ENCODE measurements at regions not wholly inside any gene's neighbourhood (a gene's known extent, or its start where the extent isn't known, plus 50 kb on each side); places are given as distances from the start of the nearest gene placed in this dataset.

GRCh38 chr2:136214307-136215200 lies 96.6 kb upstream of the CXCR4 start:
- DNase-seq (ENCODE audit: low read depth) = no peak

- no peak for DNase-seq (ENCODE audit: low read depth)
These were observed 95.9 kb upstream of the CXCR4 start for GRCh38 chr2:136213836-136214235.

DNA sequence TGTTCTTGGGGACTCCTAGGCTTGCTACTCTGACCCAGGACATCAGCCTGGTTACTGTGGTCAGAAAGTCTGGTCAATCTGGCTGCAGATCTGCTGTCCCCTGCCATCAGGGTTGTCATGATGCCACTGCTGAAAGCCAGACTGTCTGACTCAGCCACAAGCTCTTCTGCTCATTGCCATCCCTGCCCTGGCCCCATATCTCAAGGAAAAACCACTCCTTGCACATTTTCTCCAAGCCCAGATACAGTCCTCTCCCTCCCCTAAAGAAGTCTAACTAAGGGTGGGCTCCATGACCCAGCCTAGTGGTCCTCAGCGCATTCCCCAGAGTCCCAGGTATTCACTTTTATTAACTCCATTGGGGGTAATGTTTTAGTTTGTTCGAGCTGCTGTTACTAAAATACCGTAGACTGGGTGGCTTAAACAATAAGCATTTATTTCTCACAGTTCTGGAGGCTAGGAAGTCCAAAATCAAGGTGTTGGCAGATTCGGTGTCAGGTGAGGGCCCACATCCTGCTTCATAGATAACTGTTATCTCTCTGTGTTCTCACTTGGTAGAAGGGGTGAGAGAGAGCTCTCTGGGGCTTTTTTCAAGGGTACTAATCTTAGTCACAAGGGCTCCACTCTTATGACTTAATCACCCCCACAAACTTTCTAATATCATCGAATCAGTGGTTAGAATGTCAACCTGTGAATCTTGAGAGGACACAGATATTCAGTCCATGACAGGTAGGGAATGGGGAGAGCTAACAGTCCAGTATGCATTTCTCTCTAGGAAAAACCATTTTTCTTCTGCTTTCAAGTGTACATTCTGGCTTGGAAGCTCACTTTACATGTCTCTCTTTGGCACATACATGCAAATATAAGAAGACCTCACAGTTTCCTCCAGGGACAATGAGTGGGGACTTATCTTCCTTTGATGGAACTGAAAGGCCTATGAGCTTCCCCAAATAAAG lies 94.8 kb upstream of the CXCR4 start:
- DNase-seq (ENCODE audit: low read depth) = no peak

- no peak for DNase-seq (ENCODE audit: low read depth)
These were observed 93.8 kb upstream of the CXCR4 start for GRCh38 chr2:136211701-136212100.

GRCh38 chr2:136210822-136211221 lies 92.9 kb upstream of the CXCR4 start:
- no peak for DNase-seq (ENCODE audit: low read depth)

GRCh38 chr2:136210455-136210805 lies 92.5 kb upstream of the CXCR4 start:
- no peak for DNase-seq (ENCODE audit: low read depth)

DNA sequence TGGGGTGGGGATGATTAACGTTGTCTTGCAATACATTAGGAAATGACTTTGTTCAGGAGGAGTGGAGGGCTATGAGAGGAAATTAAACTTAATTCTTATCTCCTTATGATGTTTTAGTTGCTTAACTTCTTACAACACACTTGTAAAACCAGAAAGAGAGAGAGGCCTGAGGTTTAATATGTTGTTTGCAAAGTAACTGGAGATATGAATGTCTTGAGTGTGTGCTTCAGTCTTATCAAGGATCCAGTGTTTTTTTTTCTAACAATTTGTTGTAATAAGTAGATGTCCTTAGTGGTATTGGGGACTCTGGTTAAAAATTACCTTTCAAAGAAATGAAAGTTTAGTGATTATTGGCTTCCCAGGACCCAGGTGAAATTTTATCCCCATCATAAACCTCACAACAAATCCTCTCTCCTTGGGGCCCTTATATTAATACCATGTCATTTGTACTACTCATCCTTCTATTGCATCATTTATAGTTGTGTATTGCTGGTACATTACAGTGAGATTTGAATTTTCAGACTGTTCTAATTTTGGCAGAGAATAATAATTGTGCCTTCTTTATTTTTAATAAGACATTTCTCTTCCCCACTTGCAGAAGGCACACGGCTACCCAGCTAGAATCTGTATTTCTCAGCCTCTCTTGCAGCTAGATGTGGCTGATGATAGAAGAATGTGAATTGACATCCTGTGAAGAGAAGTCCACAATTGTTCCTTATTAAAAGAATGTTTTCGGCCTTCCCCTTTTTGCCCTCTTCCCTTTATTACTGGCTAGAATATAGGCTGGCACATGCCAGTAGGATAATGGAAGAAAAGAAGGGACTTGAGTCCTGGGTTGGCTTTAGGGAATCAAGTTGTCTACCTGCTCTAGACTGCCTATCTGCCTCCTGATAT lies 91.9 kb upstream of the CXCR4 start:
- no peak for DNase-seq (ENCODE audit: low read depth)

- no peak for DNase-seq (ENCODE audit: low read depth)
These were observed 90.9 kb upstream of the CXCR4 start for GRCh38 chr2:136208682-136209420.

GRCh38 chr2:136207665-136208064 lies 89.7 kb upstream of the CXCR4 start:
- DNase-seq (ENCODE audit: low read depth) = no peak

- DNase-seq (ENCODE audit: low read depth) = no peak
These were observed 89.2 kb upstream of the CXCR4 start for GRCh38 chr2:136207030-136207623.

GRCh38 chr2:136206613-136207012 lies 88.7 kb upstream of the CXCR4 start:
- DNase-seq (ENCODE audit: low read depth) = no peak

DNA sequence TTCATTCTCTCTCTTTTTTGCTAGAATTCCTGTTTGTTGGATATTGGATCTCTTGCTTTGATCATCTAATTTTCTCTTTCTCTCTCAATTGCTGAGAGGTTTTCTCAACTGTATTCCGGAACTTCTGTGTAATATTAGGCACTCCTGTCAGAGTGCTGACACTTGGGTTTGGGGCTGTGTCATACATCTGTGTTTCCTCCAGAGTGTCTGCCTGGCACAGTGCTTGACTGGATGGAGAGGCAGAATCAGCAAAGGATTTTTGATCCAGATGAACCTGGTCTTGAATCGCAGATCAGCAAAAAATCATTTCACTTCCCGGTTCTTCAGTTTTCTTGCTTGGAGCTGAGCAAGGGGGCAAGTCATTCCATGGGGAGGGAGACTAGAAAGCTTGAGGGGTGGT lies 87.7 kb upstream of the CXCR4 start:
- DNase-seq (ENCODE audit: low read depth) = no peak

- DNase-seq (ENCODE audit: low read depth) = no peak
These were observed 87.0 kb upstream of the CXCR4 start for GRCh38 chr2:136204971-136205370.

- no peak for DNase-seq (ENCODE audit: low read depth)
These were observed 77.3 kb upstream of the CXCR4 start for GRCh38 chr2:136195226-136195625.

DNA sequence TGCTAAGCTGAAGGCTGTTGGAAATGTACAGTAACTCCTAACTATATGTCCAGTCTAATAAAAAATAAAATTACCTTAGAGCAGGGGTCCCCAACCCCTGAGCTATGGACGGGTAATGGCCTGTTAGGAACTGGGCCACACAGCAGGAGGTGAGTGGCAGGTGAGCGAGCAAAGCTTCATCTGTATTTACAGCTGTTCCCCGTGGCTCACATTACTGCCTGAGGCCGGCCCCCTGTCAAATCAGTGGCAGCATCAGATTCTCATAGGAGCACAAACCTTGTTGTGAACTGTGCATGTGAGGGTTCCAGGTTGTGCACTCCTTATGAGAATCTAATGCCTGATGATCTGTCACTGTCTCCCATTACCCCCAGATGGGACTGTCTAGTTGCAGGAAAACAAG lies 73.1 kb upstream of the CXCR4 start:
- DNase-seq (ENCODE audit: low read depth) = no peak

DNA sequence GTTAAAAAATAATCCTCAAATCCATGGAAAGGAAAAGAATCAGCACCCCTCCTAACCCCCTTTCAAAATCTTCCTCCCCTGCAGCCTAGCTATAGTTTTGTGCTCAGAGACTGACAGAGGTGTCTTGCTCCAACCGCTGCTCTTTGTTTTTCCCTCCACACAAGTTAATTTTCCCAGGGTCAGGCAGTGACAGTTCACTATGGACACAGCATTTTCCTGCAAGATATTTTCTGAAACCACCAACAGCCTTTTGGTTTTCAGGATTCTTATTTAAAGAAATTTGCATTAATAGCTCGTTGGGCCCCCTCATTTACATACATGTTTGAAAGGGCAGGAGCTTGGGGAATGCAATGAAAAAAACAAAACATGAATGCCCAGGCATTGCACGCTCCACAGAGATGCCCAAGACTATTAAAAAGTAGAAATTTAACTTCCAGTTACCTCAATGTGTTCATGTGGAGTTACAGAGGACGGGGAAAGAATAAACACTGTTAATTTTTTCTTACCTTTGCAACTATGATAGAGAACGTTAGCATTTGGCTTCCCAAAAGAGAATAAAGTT lies 71.4 kb upstream of the CXCR4 start:
- DNase-seq (ENCODE audit: low read depth) = no peak

DNA sequence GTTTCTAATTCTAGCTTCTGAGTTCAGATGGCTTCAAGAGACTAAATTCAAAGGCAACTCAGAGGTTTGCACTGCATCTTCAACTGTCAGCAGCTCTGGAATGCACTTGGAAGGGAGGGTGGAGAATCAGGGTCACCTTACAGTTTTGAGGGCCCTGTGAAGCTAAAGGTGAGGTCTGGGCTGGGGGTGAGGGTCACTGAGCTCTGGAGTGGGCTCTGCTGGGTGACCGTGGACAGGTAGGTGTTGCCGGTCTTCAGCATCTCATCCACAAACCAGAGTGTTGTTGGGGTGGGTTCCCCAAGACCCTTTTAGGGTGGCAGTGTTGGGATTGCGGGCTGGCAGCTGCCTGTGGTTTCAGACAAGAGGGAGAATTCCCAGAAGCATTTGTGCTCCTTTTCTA lies 70.1 kb upstream of the CXCR4 start:
- no peak for DNase-seq (ENCODE audit: low read depth)

GRCh38 chr2:136185981-136186776 lies 68.2 kb upstream of the CXCR4 start:
- DNase-seq (ENCODE audit: low read depth) = no peak

DNA sequence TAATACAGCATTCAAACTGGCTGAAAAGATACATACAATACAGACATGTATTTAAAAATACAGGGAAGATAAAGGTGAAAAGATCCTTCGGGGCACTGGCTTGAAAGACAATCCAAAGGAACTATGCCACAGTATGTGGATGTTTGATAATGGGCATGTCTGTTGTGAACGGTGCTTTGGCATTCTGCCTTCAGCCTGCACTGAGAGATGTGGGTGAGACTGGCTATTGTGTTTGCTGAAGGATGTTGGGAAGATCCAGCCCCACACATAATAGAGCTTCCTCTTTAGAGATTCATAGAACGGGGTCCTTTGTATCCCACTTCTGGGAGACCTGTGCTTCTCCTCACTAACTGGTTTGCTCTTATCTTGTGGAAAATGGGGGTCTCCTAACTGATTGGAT lies 65.1 kb upstream of the CXCR4 start:
- no peak for DNase-seq (ENCODE audit: low read depth)

- DNase-seq (ENCODE audit: low read depth) = no peak
These were observed 64.4 kb upstream of the CXCR4 start for GRCh38 chr2:136182315-136182714.

Measured in stromal cell of bone marrow (primary cell).